GM18870 (cell line): ENCODE measurements at regions not wholly inside any gene's neighbourhood (a gene's known extent, or its start where the extent isn't known, plus 50 kb on each side); places are given as distances from the start of the nearest gene placed in this dataset.
A peak's percentile ranks its signal among the peaks of the same experiment; 100 is the strongest.

Source experiments
- ATAC-seq: cut with Tn5 transposase; IDR thresholded peaks from one replicate; pipeline ENCODE4 v1.9.1; 2021; ENCODE audit warnings: moderate library complexity; ENCODE audit not compliant: unreplicated experiment

DNA sequence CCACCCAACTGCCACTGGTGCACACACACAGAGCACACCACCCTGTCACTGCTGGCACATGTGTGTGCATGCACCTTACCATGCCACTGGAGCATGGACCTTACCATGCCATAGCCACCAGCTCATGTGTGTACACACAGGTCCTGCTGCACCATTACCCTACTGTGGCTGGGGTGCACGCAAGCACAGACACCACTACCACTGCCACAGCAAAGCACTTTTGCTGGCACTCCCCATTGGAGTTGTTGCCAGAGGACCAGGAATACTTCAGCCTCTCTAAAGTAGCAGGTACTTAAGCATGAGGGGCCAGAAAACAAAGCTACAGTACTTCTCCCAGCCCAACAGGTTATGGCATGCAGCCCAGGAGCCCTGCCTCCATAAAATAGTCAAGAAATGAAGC is 404.8 kb downstream of the MBD2 start:
- ATAC-seq: no peak

DNA sequence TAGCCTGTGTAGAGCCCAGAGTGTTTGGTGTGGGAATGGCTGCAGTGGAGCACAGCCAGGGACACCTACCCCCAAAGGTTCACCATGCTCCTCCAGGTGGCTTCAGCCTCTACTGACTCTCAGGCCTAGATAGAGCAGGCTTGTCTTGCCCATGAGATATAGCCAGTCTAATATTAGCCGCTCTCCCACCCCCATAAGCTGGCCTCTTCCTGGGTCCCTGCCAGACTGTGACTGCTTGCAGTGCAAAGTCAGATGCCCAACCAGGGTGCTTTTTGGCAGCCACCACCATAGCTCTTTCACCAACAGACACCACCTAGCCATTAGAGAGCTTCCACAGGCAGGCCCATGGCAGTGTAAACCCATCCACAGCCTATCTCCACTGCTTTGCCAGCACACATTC is 405.3 kb downstream of the MBD2 start:
- ATAC-seq: no peak

DNA sequence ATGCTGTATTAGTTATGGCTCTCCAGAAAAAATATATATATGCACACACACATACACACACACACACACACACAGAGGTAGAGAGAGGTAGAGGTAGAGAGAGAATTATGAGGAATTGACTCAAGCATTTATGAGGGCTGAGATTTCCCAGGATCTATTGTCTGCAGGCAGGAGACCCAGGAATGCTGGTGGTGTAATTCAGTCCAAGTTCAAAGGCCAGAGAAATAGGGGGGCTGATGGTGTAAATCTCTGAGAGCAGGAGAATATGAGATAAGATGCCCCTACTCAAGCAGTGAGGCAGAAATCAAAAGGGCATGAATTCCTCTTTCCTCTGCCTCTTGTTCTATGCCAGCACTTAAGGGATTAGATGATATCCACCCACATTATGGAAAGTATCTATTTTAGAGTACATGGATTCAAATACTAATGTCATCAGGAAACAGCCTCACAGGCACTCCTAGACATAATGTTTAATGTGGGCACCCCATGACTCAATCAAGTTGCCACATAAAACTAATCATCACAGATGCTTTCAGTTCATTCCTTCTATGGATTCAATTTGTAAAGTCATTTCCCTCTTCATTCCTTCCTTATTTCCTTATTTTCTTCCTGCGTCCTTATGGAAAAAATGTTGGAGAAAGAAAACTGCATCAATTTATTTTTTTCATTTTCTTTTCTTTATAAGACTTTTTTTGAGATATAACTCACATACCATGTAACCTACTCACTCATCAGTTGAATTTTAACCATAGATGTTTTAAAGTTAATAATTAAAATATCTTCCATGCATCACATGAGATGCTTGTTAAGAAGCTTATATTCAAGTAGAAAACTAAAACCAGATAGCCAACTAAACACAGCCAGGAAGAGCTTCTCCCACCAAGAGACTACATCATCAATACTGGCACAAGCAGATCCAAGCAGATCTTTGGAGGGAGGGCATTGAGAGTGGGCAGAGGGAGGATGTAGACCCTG is 406.2 kb downstream of the MBD2 start:
- no peak for ATAC-seq

DNA sequence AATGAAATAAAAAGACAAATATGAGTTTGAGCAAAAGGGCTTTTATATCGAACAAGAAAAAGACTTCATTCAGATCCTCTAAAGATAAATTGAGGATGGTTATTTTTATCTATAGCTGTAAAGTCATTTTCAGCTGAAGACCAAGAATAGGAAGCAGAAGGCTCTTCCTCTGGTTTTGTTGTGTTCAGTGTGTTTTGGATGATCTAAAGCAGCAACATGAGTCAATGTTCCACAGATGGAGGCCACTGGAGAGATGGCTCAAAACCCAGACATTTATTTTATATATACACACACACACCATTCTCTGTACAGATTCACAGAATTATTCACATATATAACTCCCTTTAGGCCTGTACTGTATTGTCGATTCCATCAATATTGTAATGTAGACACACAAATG is 424.3 kb downstream of the MBD2 start:
- ATAC-seq: no peak

DNA sequence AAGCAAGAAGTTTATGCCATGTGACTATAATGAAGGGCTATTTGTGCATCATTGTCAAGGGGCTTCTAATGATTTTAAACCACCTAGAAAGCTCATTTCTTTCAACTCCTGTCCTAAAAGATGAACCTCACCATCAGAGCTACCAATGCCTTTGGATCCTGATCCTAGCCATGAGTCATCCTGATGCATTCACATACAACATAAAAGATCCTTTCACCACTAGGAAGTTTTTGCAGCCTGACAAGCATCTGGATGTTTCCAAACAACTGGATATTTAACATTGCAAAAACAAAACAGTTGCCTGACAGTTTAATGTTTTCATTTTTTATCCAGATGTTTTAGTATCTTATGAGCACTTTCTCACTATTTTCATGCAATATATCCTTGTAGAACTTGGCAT is 425.3 kb downstream of the MBD2 start:
- ATAC-seq: no peak

DNA sequence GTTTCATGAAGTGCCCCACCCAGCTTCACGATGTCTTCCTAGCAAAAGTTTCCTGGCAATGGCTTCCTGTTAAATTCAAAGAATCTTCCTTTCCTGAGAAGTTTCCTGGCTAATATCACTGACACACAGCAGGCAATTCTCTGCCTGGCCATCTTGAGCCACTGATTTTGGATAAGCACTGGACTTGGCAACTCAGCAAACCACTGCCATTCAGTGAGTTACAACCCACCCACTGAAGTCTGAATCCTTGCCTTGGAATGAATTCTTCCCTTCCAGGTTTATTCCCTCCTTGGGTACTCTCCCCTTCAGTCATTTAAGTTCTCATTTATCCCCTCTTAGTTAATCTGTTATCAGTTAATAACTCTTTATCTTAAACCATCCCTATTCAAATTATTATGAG is 426.0 kb downstream of the MBD2 start:
- no peak for ATAC-seq

DNA sequence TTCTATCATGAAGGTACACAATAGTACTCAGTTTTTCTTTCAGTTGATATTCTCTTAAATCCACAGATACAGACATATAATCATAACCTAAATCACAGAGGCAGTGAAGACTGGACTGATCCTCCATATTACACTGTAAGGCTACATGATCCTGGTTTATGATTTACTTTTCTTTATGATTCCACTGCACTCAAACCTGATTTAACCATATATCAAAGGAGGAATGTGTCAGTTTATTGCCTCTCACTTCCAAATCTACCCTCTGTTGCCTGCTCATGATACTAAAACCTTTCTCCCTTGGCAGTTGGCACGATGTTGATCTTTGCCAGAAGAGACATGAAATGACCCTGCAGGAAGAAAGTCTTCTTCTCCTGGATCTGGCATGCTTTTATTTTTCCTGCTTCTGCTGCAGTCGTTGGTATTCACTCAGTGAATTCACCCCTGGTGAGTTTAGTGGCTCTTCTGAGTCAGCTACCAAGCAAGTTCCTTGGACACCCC is 426.4 kb downstream of the MBD2 start:
- no peak for ATAC-seq

DNA sequence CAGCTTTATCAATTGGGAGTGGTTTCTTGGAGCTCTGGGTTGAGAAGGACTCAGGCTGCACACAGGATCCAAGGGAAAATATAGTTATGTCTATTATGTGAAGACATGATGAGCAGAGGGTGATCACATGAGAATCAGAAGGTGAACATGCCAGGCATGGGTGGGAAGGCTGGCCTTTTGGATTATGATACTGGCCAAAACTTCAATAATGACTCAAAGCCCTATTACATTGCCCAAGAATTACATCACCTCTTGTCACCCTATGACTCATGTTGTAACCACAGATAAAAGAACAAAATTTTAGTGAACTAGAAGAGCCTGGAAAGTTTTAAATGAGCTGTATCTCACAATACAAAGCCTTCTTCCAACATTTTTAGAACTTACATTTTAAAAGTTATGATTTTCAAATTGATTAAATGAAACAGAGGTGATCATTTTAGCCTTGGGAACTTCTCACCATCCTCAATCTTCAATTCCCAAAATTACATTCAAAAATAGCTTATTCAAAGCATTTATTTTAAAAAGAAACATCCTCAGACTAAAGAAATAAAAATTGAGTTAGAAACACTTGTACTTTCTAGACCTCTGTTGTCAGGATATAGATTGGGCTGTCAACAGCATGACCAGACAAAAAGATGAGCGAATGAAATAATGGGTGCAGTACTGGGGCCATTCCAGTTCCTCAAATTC is 428.3 kb downstream of the MBD2 start:
- peak; percentile 96 for ATAC-seq

DNA sequence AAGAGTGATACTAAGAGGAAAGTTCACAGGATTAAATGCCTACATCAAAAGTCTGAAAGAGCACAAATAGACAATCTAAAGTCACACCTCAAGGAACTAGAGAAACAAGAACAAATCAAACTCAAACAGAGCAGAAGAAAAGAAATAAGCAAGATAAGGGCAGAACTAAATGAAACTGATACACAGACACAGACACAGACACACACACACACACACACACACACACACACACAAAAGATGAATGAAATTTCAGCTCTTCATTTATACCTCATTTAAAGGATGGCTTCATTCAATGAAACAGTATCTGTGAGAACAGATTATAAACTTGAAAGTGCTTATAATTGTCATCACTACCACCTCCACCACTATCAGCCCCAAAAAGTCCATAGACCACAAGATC is 428.9 kb downstream of the MBD2 start:
- ATAC-seq: peak; percentile 11

DNA sequence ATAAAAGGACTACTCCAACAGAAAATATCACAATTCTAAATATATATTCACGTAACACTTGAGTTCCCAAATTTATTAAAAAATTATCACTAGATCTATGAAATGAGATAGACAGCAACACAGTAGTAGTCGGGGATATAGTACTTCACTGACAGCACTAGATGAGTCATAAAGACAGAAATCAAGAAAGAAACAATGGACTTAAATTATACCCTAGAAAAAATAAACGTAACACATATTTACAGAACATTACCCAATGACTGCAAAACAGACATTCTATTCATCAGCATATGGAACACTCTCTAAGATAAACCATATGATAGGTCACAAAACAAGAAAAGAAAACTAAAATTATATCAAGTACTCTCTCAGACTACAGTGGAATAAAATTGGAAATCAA is 429.4 kb downstream of the MBD2 start:
- ATAC-seq: no peak

DNA sequence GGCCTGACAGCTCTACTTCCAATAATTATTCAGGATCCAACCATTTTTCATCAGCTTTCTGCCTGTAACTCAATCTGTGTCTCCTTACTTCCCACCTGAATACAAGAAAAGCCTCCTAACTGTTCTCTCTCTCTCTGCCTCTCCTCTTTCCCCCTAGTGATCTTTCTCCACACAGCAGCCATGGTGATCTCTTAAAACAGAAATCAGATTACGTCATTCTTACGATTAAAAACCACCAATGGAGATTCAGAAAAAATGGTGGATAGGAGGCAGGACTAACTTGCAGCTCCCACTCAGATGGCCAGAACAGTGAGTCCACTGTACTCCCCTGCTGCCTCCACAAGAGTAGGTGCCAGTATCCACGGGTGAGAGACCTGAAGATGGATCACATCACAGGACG is 431.7 kb downstream of the MBD2 start:
- ATAC-seq: no peak

DNA sequence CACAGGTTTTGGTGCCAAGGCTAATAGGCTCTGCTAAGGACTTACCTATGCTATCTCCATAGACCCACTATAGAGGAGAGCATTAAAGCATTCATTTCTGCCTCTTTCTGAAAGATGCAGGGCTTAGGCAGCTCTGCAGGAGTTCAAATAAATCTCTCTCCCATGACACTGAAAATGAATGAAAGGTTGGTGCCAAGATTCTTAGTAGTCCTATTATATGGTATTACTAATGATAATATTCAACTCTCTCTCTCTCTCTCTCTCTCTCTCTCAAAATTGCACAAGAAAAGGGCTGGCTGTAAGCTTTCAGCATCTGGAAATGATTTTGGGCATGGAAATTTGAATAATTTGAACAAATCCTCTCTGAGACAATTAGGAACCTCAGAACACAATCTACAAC is 433.7 kb downstream of the MBD2 start:
- ATAC-seq: no peak

DNA sequence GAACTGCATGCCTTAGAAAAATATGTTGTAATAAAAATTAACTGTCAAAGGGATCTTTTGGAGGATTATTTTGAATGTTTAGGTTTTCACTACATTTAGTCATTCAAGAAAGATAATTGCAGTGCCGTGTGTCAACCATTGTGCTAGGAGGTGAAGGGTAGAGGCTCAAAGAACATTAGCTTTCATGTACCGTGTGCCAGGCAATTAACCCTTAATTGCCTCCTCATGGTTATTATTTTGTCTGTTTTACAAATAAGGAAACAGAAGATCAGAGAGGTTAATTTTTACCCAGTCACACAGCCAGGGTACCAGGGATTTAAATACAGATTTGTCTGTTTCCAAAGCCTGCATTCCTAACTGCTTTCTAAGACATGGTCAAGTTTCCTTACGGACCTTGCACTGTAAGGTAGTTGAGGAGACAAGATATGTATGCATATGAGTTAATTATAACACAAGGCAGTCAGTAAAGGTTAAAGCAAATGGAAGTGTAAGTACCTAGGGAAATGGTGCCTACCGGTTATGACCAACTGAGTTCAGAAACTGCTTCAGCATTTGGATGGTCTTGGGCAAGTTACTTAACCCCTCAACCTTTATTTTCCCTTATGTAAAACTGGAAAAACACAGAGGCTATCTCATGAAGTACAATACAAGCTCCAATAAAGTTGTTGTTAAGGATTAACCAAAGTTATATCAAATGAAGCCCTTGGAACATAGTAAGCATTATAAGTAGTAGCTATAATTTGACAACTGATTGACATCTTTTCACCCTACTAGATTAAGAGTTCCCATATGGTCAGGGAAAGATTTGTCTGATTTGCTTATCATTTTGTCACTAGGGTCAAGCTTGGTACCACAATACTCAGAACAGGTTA is 434.9 kb downstream of the MBD2 start:
- ATAC-seq: no peak

DNA sequence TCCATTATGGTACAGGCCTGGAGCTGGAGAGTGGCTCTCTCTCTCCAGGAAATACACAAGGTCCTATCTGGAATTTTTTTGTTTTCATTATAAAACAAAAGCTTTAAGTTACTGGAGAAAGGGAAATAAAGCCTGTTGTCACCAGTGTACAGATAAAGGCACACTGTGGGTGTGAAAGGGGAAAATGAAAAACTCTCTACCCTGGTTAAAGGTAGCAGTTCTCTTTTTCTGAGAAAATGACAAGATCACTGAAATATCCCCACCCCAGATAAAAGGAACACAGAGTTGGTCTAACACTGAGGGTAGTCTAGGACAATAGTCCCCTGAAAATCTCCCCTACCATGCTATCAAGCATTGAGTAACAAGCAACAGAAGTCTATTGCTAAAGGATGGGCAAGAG is 438.7 kb downstream of the MBD2 start:
- no peak for ATAC-seq

DNA sequence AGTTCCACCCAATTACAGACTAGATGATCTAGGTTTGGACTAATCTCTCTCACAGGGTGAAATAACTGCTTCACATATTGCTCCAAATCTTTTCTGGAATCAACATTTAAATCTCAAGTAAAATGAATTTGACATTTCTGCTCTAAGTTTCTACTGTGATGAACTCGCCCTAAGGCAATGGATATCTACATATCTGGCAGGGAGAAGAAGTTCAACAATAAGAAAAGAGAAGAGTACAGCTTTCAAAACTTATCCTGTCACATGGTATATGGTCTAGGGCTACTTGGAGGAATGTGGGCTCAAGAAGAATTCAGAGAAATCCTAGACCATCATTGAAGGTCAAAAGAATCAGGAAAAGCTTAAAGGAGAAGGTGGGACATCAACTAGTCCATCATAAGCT is 440.2 kb downstream of the MBD2 start:
- no peak for ATAC-seq

DNA sequence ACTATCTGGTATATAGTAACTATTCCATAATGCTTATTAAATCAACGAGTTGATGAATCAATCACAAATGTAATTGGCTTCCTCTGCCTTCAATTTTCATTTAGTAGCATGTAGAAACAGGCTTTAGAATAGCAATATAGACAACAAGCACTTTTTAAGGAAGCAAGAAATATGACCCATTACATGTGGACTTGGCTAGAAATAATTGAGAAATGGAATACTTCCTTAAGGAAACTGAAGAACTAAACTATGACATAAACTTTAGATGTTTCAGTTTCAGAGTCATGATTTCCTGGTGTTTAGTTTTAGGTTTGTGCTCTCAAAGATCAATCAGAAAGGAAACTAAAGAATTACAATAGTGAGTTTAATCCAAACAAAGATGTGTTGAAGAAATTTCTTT is 443.8 kb downstream of the MBD2 start:
- no peak for ATAC-seq

DNA sequence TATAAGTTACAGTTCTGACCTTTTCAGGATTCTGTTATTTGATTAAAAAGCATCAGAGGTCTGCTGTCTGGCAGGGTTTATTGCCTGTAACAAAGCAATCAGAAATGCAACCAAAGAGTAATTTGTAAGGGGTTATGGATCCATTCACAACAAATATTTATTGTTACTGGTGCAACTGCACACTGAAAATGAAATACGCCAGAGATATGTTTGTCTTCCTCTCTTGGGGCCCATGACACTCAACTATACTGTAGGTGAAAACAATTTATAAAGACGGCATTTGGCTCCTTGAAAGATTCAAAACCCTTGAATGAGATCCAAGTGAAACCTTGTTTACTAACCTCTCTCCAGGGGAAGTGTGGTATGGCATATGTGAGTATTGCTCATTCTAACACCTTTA is 452.2 kb downstream of the MBD2 start:
- no peak for ATAC-seq

DNA sequence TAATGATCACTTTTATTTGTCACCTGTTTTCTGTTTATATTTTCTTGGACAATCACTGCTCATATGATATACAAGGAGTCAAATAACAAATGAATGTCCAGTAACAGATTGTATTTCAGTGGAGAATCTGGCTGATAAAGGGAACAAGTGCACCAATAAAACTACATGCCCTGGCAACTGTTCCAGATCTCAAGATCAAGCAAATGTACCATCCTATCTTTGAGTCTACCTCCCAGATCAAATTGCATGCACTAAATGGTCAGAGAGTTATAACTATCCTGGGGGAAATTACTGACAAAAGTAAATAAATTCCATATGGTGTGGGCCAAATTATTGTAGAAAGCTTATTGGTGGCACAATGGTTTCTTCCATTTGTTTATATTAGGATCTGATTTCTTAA is 452.8 kb downstream of the MBD2 start:
- ATAC-seq: no peak

DNA sequence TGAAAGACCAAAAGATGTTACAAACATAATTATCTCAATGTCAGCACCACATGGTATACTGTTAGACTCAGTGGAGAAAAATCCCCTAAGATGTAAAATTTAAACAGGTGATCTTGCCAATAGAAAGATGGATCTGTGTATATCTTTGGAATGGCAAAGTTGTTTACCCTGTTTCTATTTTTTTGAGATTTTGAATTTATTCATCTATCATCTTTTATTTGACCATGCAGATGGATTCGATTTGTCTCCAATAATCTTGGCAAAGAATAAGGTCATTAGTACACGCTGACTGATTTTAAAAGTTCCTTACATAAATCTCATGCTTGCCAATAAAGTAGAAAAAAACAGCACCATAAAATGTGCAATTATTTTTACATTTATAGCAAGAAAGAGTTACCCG is 459.3 kb downstream of the MBD2 start:
- ATAC-seq: no peak

DNA sequence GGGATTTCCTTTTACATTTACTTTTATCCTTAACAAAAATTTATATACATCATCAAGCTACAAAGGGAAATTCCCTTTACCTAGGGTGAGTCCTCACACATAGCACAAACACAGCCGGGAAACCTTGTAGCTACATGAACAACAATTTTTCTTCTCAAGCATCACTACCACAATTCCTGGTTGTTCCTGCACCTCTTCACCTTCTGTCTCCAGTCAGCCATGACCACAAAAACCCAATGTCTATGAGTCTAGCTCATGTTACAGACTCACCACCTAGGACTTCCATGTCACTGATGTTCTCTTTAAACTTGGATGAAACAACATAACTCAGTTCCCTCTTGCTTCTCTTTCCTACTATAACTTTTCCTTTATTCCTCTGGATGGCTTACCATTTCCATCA is 460.4 kb downstream of the MBD2 start:
- ATAC-seq: no peak

DNA sequence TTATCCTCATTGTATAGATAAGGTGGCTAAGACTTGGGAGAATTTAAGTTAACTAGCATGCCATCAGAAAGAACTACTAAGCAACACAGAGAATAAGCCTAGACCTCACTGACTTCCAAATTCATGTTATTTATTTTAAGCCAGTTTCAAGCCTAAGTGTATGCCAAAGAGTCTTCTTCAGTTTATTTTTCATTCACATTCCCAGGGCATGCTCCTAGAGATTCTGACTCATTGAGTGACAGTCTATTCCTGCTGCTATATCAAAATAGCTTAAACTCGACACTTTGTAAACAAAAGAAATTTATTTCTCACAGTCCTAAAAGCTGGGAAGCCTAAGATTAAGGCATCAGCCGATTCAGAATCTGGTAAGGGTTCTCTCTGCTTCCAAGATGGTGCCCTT is 467.1 kb downstream of the MBD2 start:
- no peak for ATAC-seq
